ENCODE measurements at regions not wholly inside any gene's neighbourhood (a gene's known extent, or its start where the extent isn't known, plus 50 kb on each side); places are given as distances from the start of the nearest gene placed in this dataset.

DNA sequence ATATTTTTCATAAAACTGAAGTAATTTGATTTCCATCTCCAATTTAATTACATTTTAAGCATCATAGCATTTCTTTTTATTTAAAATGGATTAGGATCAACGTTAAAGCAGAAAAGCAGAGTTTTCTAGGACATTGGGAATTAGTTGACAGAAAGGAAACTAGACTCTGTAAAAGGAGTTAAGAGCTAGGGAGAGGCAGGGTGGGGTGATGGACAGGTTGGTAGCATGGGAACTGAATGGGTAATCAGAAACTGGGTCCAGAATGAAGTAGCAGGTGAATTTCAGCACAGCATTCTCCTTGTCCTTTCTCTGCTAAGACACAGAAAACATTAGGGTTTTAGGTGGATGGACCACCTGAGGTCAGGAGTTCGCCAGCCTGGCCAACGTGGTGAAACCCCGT, 97.6 kb downstream of the ANAPC4 start:
- ATAC-seq (ENCODE audit: low read depth) (no peak), DNase-seq (no peak)
- CTCF ChIA-PET = no interaction called here
- no peak overlapping the region for H3K27ac Mint-ChIP-seq
- POLR2A ChIA-PET = no interaction called here
- no peaks in the 10 kb centered on the region for H3K4me1 Mint-ChIP-seq
- TF ChIP-seq, protein P1, sequence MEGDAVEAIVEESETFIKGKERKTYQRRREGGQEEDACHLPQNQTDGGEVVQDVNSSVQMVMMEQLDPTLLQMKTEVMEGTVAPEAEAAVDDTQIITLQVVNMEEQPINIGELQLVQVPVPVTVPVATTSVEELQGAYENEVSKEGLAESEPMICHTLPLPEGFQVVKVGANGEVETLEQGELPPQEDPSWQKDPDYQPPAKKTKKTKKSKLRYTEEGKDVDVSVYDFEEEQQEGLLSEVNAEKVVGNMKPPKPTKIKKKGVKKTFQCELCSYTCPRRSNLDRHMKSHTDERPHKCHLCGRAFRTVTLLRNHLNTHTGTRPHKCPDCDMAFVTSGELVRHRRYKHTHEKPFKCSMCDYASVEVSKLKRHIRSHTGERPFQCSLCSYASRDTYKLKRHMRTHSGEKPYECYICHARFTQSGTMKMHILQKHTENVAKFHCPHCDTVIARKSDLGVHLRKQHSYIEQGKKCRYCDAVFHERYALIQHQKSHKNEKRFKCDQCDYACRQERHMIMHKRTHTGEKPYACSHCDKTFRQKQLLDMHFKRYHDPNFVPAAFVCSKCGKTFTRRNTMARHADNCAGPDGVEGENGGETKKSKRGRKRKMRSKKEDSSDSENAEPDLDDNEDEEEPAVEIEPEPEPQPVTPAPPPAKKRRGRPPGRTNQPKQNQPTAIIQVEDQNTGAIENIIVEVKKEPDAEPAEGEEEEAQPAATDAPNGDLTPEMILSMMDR (IDR thresholded peaks at IDR 0.05) = no peak
- H3K9me3 Mint-ChIP-seq = peaks cover 11% of the 10 kb centered on the region
- intact Hi-C loops (cut with micrococcal nuclease) = no loop called here
- peaks cover 5% of the 10 kb centered on the region for H3K27me3 Mint-ChIP-seq
- H3K4me3 Mint-ChIP-seq = no peak overlapping the region
- no peaks in the 10 kb centered on the region for H3K36me3 Mint-ChIP-seq (ENCODE audit: low read depth)

DNA sequence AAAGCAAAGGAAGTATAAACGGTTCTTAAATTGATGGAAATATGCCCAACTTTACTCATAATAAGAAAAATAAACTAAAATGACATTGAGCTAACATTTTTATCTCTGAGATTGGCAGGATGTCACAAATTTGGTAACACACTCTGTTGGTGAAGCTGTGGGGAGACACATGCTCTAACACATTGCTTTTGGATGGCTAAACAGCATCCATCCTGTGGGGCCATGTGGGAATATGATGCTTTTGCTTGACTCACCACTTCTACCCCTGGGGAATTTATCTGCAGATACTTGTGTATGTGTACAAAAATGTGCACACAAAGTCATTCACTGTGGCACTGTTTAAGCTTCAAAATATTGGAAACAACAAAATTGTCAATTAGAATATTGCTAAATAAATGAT, 100.2 kb downstream of the ANAPC4 start:
- peaks cover 5% of the 10 kb centered on the region for H3K9me3 Mint-ChIP-seq
- TF ChIP-seq, protein P1 (IDR thresholded peaks at IDR 0.05) = no peak
- intact Hi-C loops (cut with micrococcal nuclease) = no loop called here
- ChIA-PET CTCF (no interaction called here), POLR2A (no interaction called here)
- no peak overlapping the region for H3K27ac Mint-ChIP-seq
- H3K36me3 Mint-ChIP-seq (ENCODE audit: low read depth) = no peaks in the 10 kb centered on the region
- H3K4me1 Mint-ChIP-seq = no peaks in the 10 kb centered on the region
- H3K4me3 Mint-ChIP-seq = no peak overlapping the region
- no peak for DNase-seq
- H3K27me3 Mint-ChIP-seq = peaks cover 5% of the 10 kb centered on the region
- ATAC-seq (ENCODE audit: low read depth) = no peak

DNA sequence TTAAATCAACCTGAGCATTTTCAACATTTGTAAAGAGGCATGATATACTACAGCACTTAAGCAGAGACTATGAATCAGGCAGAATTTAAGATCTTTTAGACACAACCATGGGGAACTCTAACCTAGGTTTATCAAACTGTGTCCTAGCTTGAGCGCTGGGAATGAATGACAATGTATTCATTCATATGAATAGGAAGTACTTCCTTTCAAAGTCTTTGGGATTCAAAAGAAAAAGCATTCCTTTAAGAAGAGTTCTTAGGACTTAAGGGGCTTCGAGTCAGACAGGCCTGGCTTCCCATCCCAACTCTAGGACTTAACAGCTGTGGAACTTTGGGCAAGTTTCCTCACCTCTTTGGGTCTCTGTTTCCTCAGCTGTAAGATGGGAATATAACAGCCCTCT, 104.6 kb downstream of the ANAPC4 start:
- H3K9me3 Mint-ChIP-seq = peaks cover 8% of the 10 kb centered on the region
- ChIA-PET POLR2A (no interaction called here), CTCF (no interaction called here)
- ATAC-seq (ENCODE audit: low read depth) = no peak
- H3K36me3 Mint-ChIP-seq (ENCODE audit: low read depth) = no peaks in the 10 kb centered on the region
- TF ChIP-seq, protein P1 (IDR thresholded peaks at IDR 0.05) = no peak
- no peak overlapping the region for H3K4me3 Mint-ChIP-seq
- peaks cover 5% of the 10 kb centered on the region for H3K27me3 Mint-ChIP-seq
- no peak overlapping the region for H3K27ac Mint-ChIP-seq
- intact Hi-C loops (cut with micrococcal nuclease) = no loop called here
- DNase-seq = no peak
- no peaks in the 10 kb centered on the region for H3K4me1 Mint-ChIP-seq

DNA sequence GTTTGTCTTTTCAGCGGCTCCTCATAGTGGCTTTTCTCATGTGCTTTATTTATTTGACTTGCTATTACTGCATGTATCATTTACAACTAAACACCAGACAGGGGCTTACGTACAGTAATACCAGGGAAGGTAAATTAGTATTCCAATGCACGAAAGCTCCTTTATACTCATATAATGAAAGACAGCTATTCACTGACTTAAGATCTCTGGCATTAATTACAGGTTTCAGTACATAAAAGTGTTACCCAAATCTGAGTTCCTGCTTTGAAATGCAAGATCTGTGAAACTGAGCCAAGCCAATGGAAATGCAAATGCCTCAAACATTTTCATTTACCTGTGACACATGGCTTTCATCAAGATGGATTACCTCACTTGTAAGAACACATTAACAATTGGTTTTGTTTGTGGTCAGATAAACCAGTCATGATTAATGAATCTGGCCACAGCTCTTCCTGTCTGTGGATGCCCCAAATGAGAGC, 107.2 kb downstream of the ANAPC4 start:
- peaks cover 3% of the 10 kb centered on the region for H3K9me3 Mint-ChIP-seq
- ChIA-PET CTCF (no interaction called here), POLR2A (no interaction called here)
- ATAC-seq (ENCODE audit: low read depth) (no peak), DNase-seq (no peak)
- H3K4me1 Mint-ChIP-seq = no peaks in the 10 kb centered on the region
- H3K27me3 Mint-ChIP-seq = peaks cover 4% of the 10 kb centered on the region
- H3K27ac Mint-ChIP-seq = no peak overlapping the region
- no peaks in the 10 kb centered on the region for H3K36me3 Mint-ChIP-seq (ENCODE audit: low read depth)
- H3K4me3 Mint-ChIP-seq = no peak overlapping the region
- TF ChIP-seq, protein P1 (IDR thresholded peaks at IDR 0.05) = no peak
- intact Hi-C loops (cut with micrococcal nuclease) = no loop called here

DNA sequence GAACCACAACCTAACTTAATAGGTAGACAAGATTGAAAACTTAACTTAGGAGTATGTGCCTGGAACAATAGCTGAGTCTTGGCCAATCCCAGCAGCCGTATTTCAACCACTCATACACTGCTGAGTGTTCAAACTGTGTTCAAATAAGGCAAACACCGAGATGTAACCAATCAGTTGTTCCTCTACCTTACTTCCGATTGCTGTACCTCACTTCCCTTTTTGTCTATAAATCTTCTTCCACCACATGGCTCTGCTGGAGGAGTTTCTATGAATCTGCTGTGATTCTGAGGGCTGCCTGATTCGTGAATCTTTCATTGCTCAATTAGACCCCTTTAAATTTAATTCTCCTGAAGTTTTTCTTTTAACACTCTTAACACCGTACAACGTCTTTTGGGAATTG, 108.0 kb downstream of the ANAPC4 start:
- H3K4me1 Mint-ChIP-seq = no peaks in the 10 kb centered on the region
- no peak overlapping the region for H3K27ac Mint-ChIP-seq
- intact Hi-C loops (cut with micrococcal nuclease) = no loop called here
- DNase-seq (no peak), ATAC-seq (ENCODE audit: low read depth) (no peak)
- no peaks in the 10 kb centered on the region for H3K27me3 Mint-ChIP-seq
- H3K9me3 Mint-ChIP-seq = peaks cover 3% of the 10 kb centered on the region
- ChIA-PET CTCF (no interaction called here), POLR2A (no interaction called here)
- no peak overlapping the region for H3K4me3 Mint-ChIP-seq
- no peaks in the 10 kb centered on the region for H3K36me3 Mint-ChIP-seq (ENCODE audit: low read depth)
- TF ChIP-seq, protein P1 (IDR thresholded peaks at IDR 0.05) = no peak

Data from activated B cell treated with CpG ODN at 0.5 μM for 24 hours (primary cell).